Transverse colon (tissue), 4 donors: ENCODE measurements at regions not wholly inside any gene's neighbourhood (a gene's known extent, or its start where the extent isn't known, plus 50 kb on each side); places are given as distances from the start of the nearest gene placed in this dataset.

Experiments
- DNase-seq: peaks from one replicate; pipeline ENCODE4 v3.0.0-alpha.2; 2019
- H3K27ac ChIP-seq, 4 donors: fragments of 200-600 bp; sonication (generic); 2 replicates each; pipeline ENCODE4 v1.5.1; 2016 to 2018; ENCODE audit warnings: inconsistent platforms in 4 of 4
- H3K27me3 ChIP-seq: fragments of 200-600 bp; sonication (generic); 2 replicates; pipeline ENCODE4 v1.5.1; 2017; ENCODE audit warnings: inconsistent platforms
- H3K36me3 ChIP-seq, 4 donors: fragments of 200-600 bp; sonication (generic); 2 replicates each; pipeline ENCODE4 v1.5.1; 2017 to 2019; ENCODE audit warnings: inconsistent platforms in 4 of 4
- H3K4me1 ChIP-seq, 4 donors: fragments of 200-600 bp; sonication (generic); 2 replicates each; pipeline ENCODE4 v1.5.1; 2017 to 2020; ENCODE audit warnings: inconsistent platforms in 4 of 4
- H3K4me3 ChIP-seq, 4 donors: fragments of 200-600 bp; sonication (generic); 1 replicate in 1 of 4; 2 replicates in 3 of 4; pipeline versions ENCODE4 v1.5.1 to v1.6.1; 2017 to 2019; ENCODE audit warnings: inconsistent platforms in 4 of 4
- H3K9me3 ChIP-seq, 2 donors: fragments of 200-600 bp; sonication (generic); 2 replicates each; pipeline ENCODE4 v1.5.1; 2017 to 2019; ENCODE audit warnings: inconsistent platforms in 2 of 2
- EP300 ChIP-seq: sonication (generic); formaldehyde crosslinking; IDR thresholded peaks from one replicate; pipeline ENCODE4 v1.6.1; 2017; ENCODE audit warnings: antibody characterized with exemption, low read depth
- POLR2A ChIP-seq: fragments of 450-650 bp; IDR thresholded peaks from one replicate; pipeline ENCODE4 v1.6.1; 2016; ENCODE audit warnings: antibody characterized with exemption, mild to moderate bottlenecking, moderate library complexity
- POLR2AphosphoS5 ChIP-seq, 3 donors: sonication (generic); formaldehyde crosslinking; IDR thresholded peaks; one replicate each; pipeline ENCODE4 v1.6.1; 2016; ENCODE audit warnings: antibody characterized with exemption in 3 of 3
- WGBS, 2 donors: methylation state at CpG; one replicate each; pipeline ENCODE4 v1.1.5; 2018; ENCODE audit warnings: low coverage in 1 of 2; 5-methylcytosine and 5-hydroxymethylcytosine counted together
- in situ Hi-C, 4 donors: fragments of 200-750 bp; cut with MboI; loops; one replicate each; pipeline versions ENCODE4 v1.15.0 to v1.15.1; 2017; ENCODE audit warnings: low sequenced_read_pairs in 3 of 4, low pct_ligation_motif_present in 1 of 4, low pct_unique_long_range_greater_than_20kb in 1 of 4
- intact Hi-C: fragments of 100-400 bp; cut with DNase I; formaldehyde crosslinking; loops from one replicate; pipeline ENCODE4 v1.15.1; 2023; ENCODE audit warnings: low total_unique reads
- TF ChIP-seq, protein P1 (sequence below), 5 experiments: fragments of 200-600 bp in 3 of 5; fragments of 450-650 bp in 2 of 5; sonication (generic) in 3 of 5; IDR thresholded peaks; 1 replicate in 2 of 5; 2 replicates in 3 of 5; pipeline ENCODE4 v1.5.1; 2016 to 2017; ENCODE audit warnings: antibody characterized with exemption in 5 of 5, inconsistent platforms in 3 of 5, mild to moderate bottlenecking in 2 of 5, moderate library complexity in 1 of 5

DNA sequence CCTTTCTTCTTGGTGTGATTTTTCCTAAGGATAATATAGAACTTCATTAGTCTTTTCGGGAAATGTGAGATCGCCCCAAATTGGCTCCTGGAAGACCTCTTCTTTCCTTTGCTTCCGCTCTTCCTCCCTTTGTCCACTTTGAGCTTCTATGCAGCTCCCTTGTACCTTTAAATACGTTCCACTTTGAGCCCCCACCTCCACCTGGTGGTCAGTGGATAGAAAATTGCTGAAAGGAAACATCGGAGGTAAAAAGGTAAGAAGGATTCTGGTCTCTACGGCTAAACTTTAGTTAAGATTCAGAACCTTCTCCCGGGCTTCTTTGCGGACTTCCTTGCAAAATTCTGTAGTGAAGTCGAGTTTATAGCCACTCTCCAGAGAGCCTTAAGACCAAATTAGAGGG, 55.0 kb upstream of the TM9SF2 start:
- in situ Hi-C loops = loop anchor here in 3 of 4 donors (10.0 to 25.0 kb wide), 2 partner anchors 69 to 259 kb away; no protein-coding TSS in a partner anchor
- no peak for DNase-seq
- no peak for TF ChIP-seq POLR2AphosphoS5 (IDR thresholded peaks at IDR 0.05)
- TF ChIP-seq, protein P1, sequence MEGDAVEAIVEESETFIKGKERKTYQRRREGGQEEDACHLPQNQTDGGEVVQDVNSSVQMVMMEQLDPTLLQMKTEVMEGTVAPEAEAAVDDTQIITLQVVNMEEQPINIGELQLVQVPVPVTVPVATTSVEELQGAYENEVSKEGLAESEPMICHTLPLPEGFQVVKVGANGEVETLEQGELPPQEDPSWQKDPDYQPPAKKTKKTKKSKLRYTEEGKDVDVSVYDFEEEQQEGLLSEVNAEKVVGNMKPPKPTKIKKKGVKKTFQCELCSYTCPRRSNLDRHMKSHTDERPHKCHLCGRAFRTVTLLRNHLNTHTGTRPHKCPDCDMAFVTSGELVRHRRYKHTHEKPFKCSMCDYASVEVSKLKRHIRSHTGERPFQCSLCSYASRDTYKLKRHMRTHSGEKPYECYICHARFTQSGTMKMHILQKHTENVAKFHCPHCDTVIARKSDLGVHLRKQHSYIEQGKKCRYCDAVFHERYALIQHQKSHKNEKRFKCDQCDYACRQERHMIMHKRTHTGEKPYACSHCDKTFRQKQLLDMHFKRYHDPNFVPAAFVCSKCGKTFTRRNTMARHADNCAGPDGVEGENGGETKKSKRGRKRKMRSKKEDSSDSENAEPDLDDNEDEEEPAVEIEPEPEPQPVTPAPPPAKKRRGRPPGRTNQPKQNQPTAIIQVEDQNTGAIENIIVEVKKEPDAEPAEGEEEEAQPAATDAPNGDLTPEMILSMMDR (IDR thresholded peaks at IDR 0.05) = no peak
- TF ChIP-seq POLR2A = no peak
- no peak for TF ChIP-seq EP300
- 73 to 74% methylated on average over 9 of the region's 9 CpGs for WGBS, 2 donors
- Histone ChIP-seq H3K4me1 (no peaks in the 10 kb centered on the region), H3K9me3 (no peaks in the 10 kb centered on the region), H3K27me3 (peaks cover 3% of the 10 kb centered on the region), H3K36me3 (no peaks in the 10 kb centered on the region), H3K4me3 (no peak overlapping the region), H3K27ac (no peak overlapping the region)
- intact Hi-C loops = no loop called here

- peaks cover 3% of the 10 kb centered on the region for H3K27me3 ChIP-seq
- intact Hi-C loops = no loop called here
- no peak overlapping the region for H3K4me3 ChIP-seq
- H3K27ac ChIP-seq = no peak overlapping the region
- H3K36me3 ChIP-seq = no peaks in the 10 kb centered on the region
- in situ Hi-C loops = loop anchor here in 3 of 4 donors (10.0 to 25.0 kb wide), 2 partner anchors 66 to 261 kb away; no protein-coding TSS in a partner anchor
- H3K9me3 ChIP-seq = no peaks in the 10 kb centered on the region
- no peak for DNase-seq
- TF ChIP-seq EP300 (no peak), POLR2A (no peak), POLR2AphosphoS5 (IDR thresholded peaks at IDR 0.05) (no peak)
- TF ChIP-seq, protein P1 (IDR thresholded peaks at IDR 0.05) = no peak
- WGBS, 2 donors = 77 to 84% methylated on average over 5 of the region's 5 CpGs
- H3K4me1 ChIP-seq = no peaks in the 10 kb centered on the region
Observed at GRCh38 chr13:99448546-99448945, 52.7 kb upstream of the TM9SF2 start.

DNA sequence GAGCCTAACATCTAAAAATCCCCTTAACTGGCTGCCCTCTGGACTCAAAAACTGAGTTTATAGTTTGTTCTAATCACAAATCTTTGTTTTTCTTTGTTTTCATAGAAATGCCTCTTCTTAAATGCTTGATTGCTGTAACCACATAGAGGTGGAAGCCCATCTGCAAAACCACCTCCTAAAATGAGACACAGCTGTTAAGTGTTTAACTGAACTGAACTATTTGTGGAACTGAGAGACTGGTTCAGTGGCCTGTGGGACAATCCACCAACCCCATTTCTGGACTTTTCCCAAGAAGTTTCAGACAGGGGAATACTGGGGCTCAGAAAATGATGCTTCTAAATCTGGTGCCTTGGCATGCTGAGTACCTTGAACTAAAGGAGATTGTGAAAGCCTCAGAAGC, 50.9 kb upstream of the TM9SF2 start:
- no peak for DNase-seq
- in situ Hi-C loops = no loop called here
- intact Hi-C loops = no loop called here
- H3K9me3 ChIP-seq = no peaks in the 10 kb centered on the region
- peaks cover 3% of the 10 kb centered on the region for H3K27me3 ChIP-seq
- no peak overlapping the region for H3K4me3 ChIP-seq
- H3K27ac ChIP-seq = no peak overlapping the region
- TF ChIP-seq EP300 (no peak), POLR2AphosphoS5 (IDR thresholded peaks at IDR 0.05) (no peak), POLR2A (no peak)
- TF ChIP-seq, protein P1 (IDR thresholded peaks at IDR 0.05) = no peak
- no peaks in the 10 kb centered on the region for H3K36me3 ChIP-seq
- H3K4me1 ChIP-seq = no peaks in the 10 kb centered on the region
